HepG2 (cell line): ENCODE measurements at regions not wholly inside any gene's neighbourhood (a gene's known extent, or its start where the extent isn't known, plus 50 kb on each side); places are given as distances from the start of the nearest gene placed in this dataset.

Experiments used
- ATAC-seq: fragments of 200-7000 bp; cut with Tn5 transposase; 3 replicates; pipeline ENCODE4 v1.9.1; 2020; ENCODE audit warnings: mild to moderate bottlenecking, moderate library complexity
- BruUV-seq: library from RNA; stranded (reverse); fragments of 400-500 nt; replicated peaks from 2 replicates; lab custom pipeline; 2021; lab: Mats Ljungman, UMichigan
- CTCF ChIA-PET: fragments of 300-600 bp; formaldehyde crosslinking; extraction: SDS; loops from one replicate; lab custom pipeline; 2021; ENCODE audit warnings: low total read pairs, inconsistent platforms, low intra/inter-chr PET ratio; lab: Yijun Ruan, JAX
- POLR2A ChIA-PET: fragments of 350-600 bp; sonication (Branson Sonifier 250); formaldehyde crosslinking; loops from one replicate; lab custom pipeline; 2020; ENCODE audit warnings: antibody characterized with exemption, inconsistent platforms; lab: Yijun Ruan, JAX
- DNase-seq: peaks from one replicate; pipeline ENCODE4 v3.0.0-alpha.2; 2015; ENCODE audit warnings: low spot score
- FAIRE-seq: peaks from 3 replicates; lab custom pipeline; 2011; peaks lifted over from hg19 to GRCh38; lab: Jason Lieb, UNC
- H2AFZ ChIP-seq: one replicate; pipeline ENCODE4 v1.6.1; 2011; ENCODE audit warnings: low read length, inconsistent platforms
- H3K27ac ChIP-seq: fragments of 300-600 bp; 3 replicates; pipeline ENCODE4 v1.8.0; 2011; ENCODE audit warnings: mixed run types, mild to moderate bottlenecking, mixed read lengths, low read length, inconsistent platforms; ENCODE audit not compliant: insufficient read depth; ENCODE audit errors: extremely low read length
- H3K27me3 ChIP-seq, 2 experiments: fragments of 200-600 bp in 1 of 2; 2 replicates in 1 of 2; 3 replicates in 1 of 2; pipeline versions ENCODE4 v1.6.0 to v1.8.0; 2011; ENCODE audit warnings: low read length in 2 of 2, mild to moderate bottlenecking in 2 of 2, moderate library complexity in 2 of 2, inconsistent platforms in 1 of 2; ENCODE audit not compliant: insufficient read depth in 2 of 2, control insufficient read depth in 1 of 2
- H3K36me3 ChIP-seq, 2 experiments: fragments of 200-600 bp in 1 of 2; replicated peaks in 1 of 2; 2 replicates in 1 of 2; 3 replicates in 1 of 2; pipeline versions ENCODE4 v1.5.1 to v1.8.0; 2011; ENCODE audit warnings: low read length in 2 of 2, inconsistent platforms in 1 of 2; ENCODE audit not compliant: insufficient read depth in 2 of 2, control insufficient read depth in 1 of 2
- H3K4me1 ChIP-seq: 2 replicates; pipeline ENCODE4 v1.5.1; 2012; ENCODE audit warnings: low read length, inconsistent platforms; ENCODE audit not compliant: insufficient read depth
- H3K4me2 ChIP-seq: 2 replicates; pipeline ENCODE4 v1.6.0; 2011; ENCODE audit warnings: low read depth, low read length, inconsistent platforms
- H3K4me3 ChIP-seq, 3 experiments: fragments of 200-600 bp in 1 of 3; sonication (generic), shearing (Covaris generic) in 1 of 3; replicated peaks in 1 of 3; 2 replicates each; pipeline ENCODE4 v1.5.1; 2011 to 2016; ENCODE audit warnings: low read length in 3 of 3, inconsistent platforms in 2 of 3, low read depth in 2 of 3, mild to moderate bottlenecking in 2 of 3, control low read depth in 1 of 3, mixed read lengths in 1 of 3; ENCODE audit not compliant: insufficient read depth in 1 of 3
- H3K79me2 ChIP-seq: one replicate; pipeline ENCODE4 v1.6.1; 2011; ENCODE audit warnings: low read length, inconsistent platforms; ENCODE audit not compliant: insufficient read depth
- H3K9ac ChIP-seq: 2 replicates; pipeline ENCODE4 v1.6.0; 2011; ENCODE audit warnings: mild to moderate bottlenecking, low read depth, low read length, inconsistent platforms; ENCODE audit not compliant: insufficient read depth
- H3K9me3 ChIP-seq: 2 replicates; pipeline ENCODE4 v1.5.1; 2012; ENCODE audit warnings: mild to moderate bottlenecking, low read length
- H4K20me1 ChIP-seq: 2 replicates; pipeline ENCODE4 v1.6.0; 2011; ENCODE audit warnings: inconsistent platforms, mild to moderate bottlenecking, low read length, moderate library complexity; ENCODE audit not compliant: insufficient read depth
- ARID4A ChIP-seq: sonication (generic); formaldehyde crosslinking; IDR thresholded peaks from 2 replicates; pipeline ENCODE4 v1.5.0; 2020; ENCODE audit warnings: mild to moderate bottlenecking, missing genetic modification reagents, borderline replicate concordance
- ATF3 ChIP-seq: sonication (generic); formaldehyde crosslinking; IDR thresholded peaks from 2 replicates; pipeline ENCODE4 v1.4.0; 2020; ENCODE audit warnings: missing genetic modification reagents
- CBFB ChIP-seq: sonication (generic); formaldehyde crosslinking; IDR thresholded peaks from 2 replicates; pipeline ENCODE4 v1.4.0; 2020; ENCODE audit warnings: missing genetic modification reagents
- CEBPZ ChIP-seq: IDR thresholded peaks from 2 replicates; pipeline ENCODE4 v1.6.1; 2012; ENCODE audit warnings: low read length, improper control_type of control experiment
- FOSL2 ChIP-seq: sonication (generic); formaldehyde crosslinking; IDR thresholded peaks from 2 replicates; pipeline ENCODE4 v1.4.0; 2020; ENCODE audit warnings: missing genetic modification reagents
- SRF ChIP-seq: IDR thresholded peaks from 2 replicates; pipeline ENCODE4 v1.6.1; 2011; ENCODE audit warnings: mild to moderate bottlenecking, low read depth, low read length, moderate library complexity
- ZNF326 ChIP-seq: sonication (generic); formaldehyde crosslinking; IDR thresholded peaks from 2 replicates; pipeline ENCODE4 v1.4.0; 2020; ENCODE audit warnings: missing genetic modification reagents, borderline replicate concordance
- ZNF382 ChIP-seq: sonication (generic); formaldehyde crosslinking; IDR thresholded peaks from 2 replicates; pipeline ENCODE4 v1.5.0; 2020; ENCODE audit warnings: missing genetic modification reagents, mild to moderate bottlenecking, borderline replicate concordance
- ZNF605 ChIP-seq: sonication (generic); formaldehyde crosslinking; IDR thresholded peaks from 2 replicates; pipeline ENCODE4 v1.8.0; 2022; ENCODE audit warnings: mild to moderate bottlenecking, missing genetic modification reagents
- ZNF761 ChIP-seq: sonication (generic); formaldehyde crosslinking; conservative IDR thresholded peaks from 2 replicates; pipeline ENCODE4 v1.4.0; 2020; ENCODE audit warnings: mild to moderate bottlenecking, missing genetic modification reagents
- ZZZ3 ChIP-seq: sonication (generic); formaldehyde crosslinking; IDR thresholded peaks from 2 replicates; pipeline ENCODE4 v1.4.0; 2020; ENCODE audit warnings: missing genetic modification reagents, mild to moderate bottlenecking, borderline replicate concordance
- WGBS: methylation state at CpG from one replicate; pipeline ENCODE4 v1.1.6; 2017; ENCODE audit warnings: low lambda C conversion rate; 5-methylcytosine and 5-hydroxymethylcytosine counted together
- in situ Hi-C: cut with HindIII; loops from 2 replicates; pipeline ENCODE4 v1.10.0; 2017; ENCODE audit warnings: low pct_unique_long_range_greater_than_20kb; ENCODE audit not compliant: extremely low pct_ligation_motif_present
- intact Hi-C: fragments of 100-400 bp; cut with micrococcal nuclease; formaldehyde crosslinking; loops from one replicate; pipeline ENCODE4 v1.10.0; 2022; ENCODE audit not compliant: unreplicated experiment

- Histone ChIP-seq H3K79me2 (no peaks in the 10 kb centered on the region), H3K27ac (no peak overlapping the region), H2AFZ (no peak overlapping the region), H3K9ac (no peak overlapping the region), H3K4me1 (peaks cover 22% of the 10 kb centered on the region), H3K9me3 (no peaks in the 10 kb centered on the region), H3K36me3 (no peaks in the 10 kb centered on the region), H3K27me3 (peaks cover 0 to 3% of the 10 kb centered on the region in 2 experiments; a peak in 1 of 5 replicates), H4K20me1 (no peaks in the 10 kb centered on the region), H3K4me2 (no peak overlapping the region), H3K4me3 (no peak overlapping the region)
- FAIRE-seq (no peak), ATAC-seq (no peak), DNase-seq (no peak)
- ChIA-PET CTCF (no interaction called here), POLR2A (no interaction called here)
- TF ChIP-seq SRF (0 out of 2 replicates have a peak, but pooled peaks have one; percentile 9), ZNF326 (CRISPR knock-in tag) (no peak)
- BruUV-seq, result no TSS peak
- in situ Hi-C loops, result no loop called here
- 56% methylated on average over 2 of the region's 2 CpGs for WGBS
- intact Hi-C loops, result no loop called here
These were observed 61.3 kb upstream of the PIAS1 start for GRCh38 chr15:67992834-67993233.

- Histone ChIP-seq H4K20me1 (no peaks in the 10 kb centered on the region), H3K27ac (no peak overlapping the region), H3K4me2 (no peak overlapping the region), H3K79me2 (no peaks in the 10 kb centered on the region), H3K36me3 (no peaks in the 10 kb centered on the region), H3K27me3 (no peaks in the 10 kb centered on the region), H3K9ac (no peak overlapping the region), H2AFZ (no peak overlapping the region), H3K9me3 (no peaks in the 10 kb centered on the region), H3K4me3 (no peak overlapping the region), H3K4me1 (peaks cover 24% of the 10 kb centered on the region)
- in situ Hi-C loops, result no loop called here
- intact Hi-C loops, result no loop called here
- no peak for DNase-seq
- no TSS peak for BruUV-seq
- WGBS, result 47% methylated on average over 1 of the region's 1 CpG
- no peak for ATAC-seq
- ChIA-PET CTCF (no interaction called here), POLR2A (no interaction called here)
- FAIRE-seq, result no peak
- no peak for TF ChIP-seq ZNF382
- TF ChIP-seq ATF3 (CRISPR knock-in tag), result peak; percentile 57; the same call in 1 of the 2 replicates
- TF ChIP-seq ZNF605 (CRISPR knock-in tag), result no peak
- TF ChIP-seq ARID4A (CRISPR knock-in tag), result no peak
- TF ChIP-seq CBFB (CRISPR knock-in tag), result no peak
- TF ChIP-seq ZNF761 (CRISPR knock-in tag), result no peak
- TF ChIP-seq FOSL2 (CRISPR knock-in tag), result peak; percentile 76
- TF ChIP-seq CEBPZ, result no peak
- TF ChIP-seq ZZZ3 (CRISPR knock-in tag), result no peak
These were observed 56.1 kb upstream of the PIAS1 start for GRCh38 chr15:67997996-67998395.
